H1 (cell line): ENCODE measurements at regions not wholly inside any gene's neighbourhood (a gene's known extent, or its start where the extent isn't known, plus 50 kb on each side); places are given as distances from the start of the nearest gene placed in this dataset.

Experiments used
- ATF3 ChIP-seq: IDR thresholded peaks from 2 replicates; pipeline ENCODE4 v1.6.1; 2011; ENCODE audit warnings: low read depth, mild to moderate bottlenecking, low read length; ENCODE audit not compliant: insufficient read depth
- CBX5 ChIP-seq: fragments of 300-800, 300-1000 bp; sonication (generic); IDR thresholded peaks from 2 replicates; pipeline ENCODE4 v1.7.1; 2016; ENCODE audit warnings: antibody characterized with exemption, low read length, low read depth
- CHD2 ChIP-seq: IDR thresholded peaks from 2 replicates; pipeline ENCODE4 v1.6.1; 2012; ENCODE audit warnings: low read length, improper control_type of control experiment
- EP300 ChIP-seq, 2 experiments: IDR thresholded peaks; 1 replicate in 1 of 2; 2 replicates in 1 of 2; pipeline ENCODE4 v1.6.1; 2011 to 2012; ENCODE audit warnings: low read depth in 2 of 2, low read length in 2 of 2, mild to moderate bottlenecking in 2 of 2, borderline replicate concordance in 1 of 2, inconsistent platforms in 1 of 2, moderate library complexity in 1 of 2
- KDM4A ChIP-seq: IDR thresholded peaks from one replicate; pipeline ENCODE4 v1.7.1; 2012; ENCODE audit warnings: low read depth, mild to moderate bottlenecking, moderate library complexity, low read length, inconsistent platforms; ENCODE audit not compliant: severe bottlenecking
- NRF1 ChIP-seq: IDR thresholded peaks from 2 replicates; pipeline ENCODE4 v1.6.1; 2011; ENCODE audit warnings: mild to moderate bottlenecking, low read depth, low read length, improper control_type of control experiment
- YY1 ChIP-seq: IDR thresholded peaks from 2 replicates; pipeline ENCODE4 v1.6.1; 2011; ENCODE audit warnings: low read depth, mild to moderate bottlenecking, low read length

- TF ChIP-seq EP300 (IDR thresholded peaks at IDR 0.05; ENCODE audit: borderline replicate concordance in 1 of 2, low read depth in 2 of 2, low read length in 2 of 2) (no peak), CHD2 (no peak), CBX5 (no peak), NRF1 (no peak), KDM4A (no peak), YY1 (no peak), ATF3 (no peak)
Measured at GRCh38 chr7:109224100-109224499, 654.4 kb downstream of the DNAJB9 start (continued).
